GM23338 (cell line): ENCODE measurements at regions not wholly inside any gene's neighbourhood (a gene's known extent, or its start where the extent isn't known, plus 50 kb on each side); places are given as distances from the start of the nearest gene placed in this dataset.

Source experiments
- CREB1 ChIP-seq: fragments of 250-450 bp; sonication (Bioruptor Pico); IDR thresholded peaks from 2 replicates; pipeline ENCODE4 v1.5.0; 2020; ENCODE audit warnings: low read depth, mild to moderate bottlenecking, moderate library complexity
- EZH2 ChIP-seq: fragments of 200-600 bp; sonication (generic); IDR thresholded peaks from one replicate; pipeline ENCODE4 v1.8.0; 2017; ENCODE audit warnings: antibody characterized with exemption, mild to moderate bottlenecking, low read depth; ENCODE audit not compliant: unreplicated experiment
- EZH2phosphoT487 ChIP-seq: fragments of 200-600 bp; sonication (generic); IDR thresholded peaks from one replicate; pipeline ENCODE4 v1.8.1; 2018; ENCODE audit warnings: antibody characterized with exemption; ENCODE audit not compliant: unreplicated experiment
- JUNB ChIP-seq: IDR thresholded peaks from one replicate; pipeline ENCODE4 v1.6.1; 2016; ENCODE audit warnings: antibody characterized with exemption; ENCODE audit not compliant: unreplicated experiment
- NANOG ChIP-seq: IDR thresholded peaks from 2 replicates; pipeline ENCODE4 v1.6.1; 2016; ENCODE audit warnings: antibody characterized with exemption, borderline replicate concordance
- POLR2AphosphoS5 ChIP-seq: IDR thresholded peaks from 2 replicates; pipeline ENCODE4 v1.6.1; 2016; ENCODE audit warnings: antibody characterized with exemption, low read depth
- STAT1 ChIP-seq: IDR thresholded peaks from one replicate; pipeline ENCODE4 v1.6.1; 2016; ENCODE audit warnings: antibody characterized with exemption; ENCODE audit not compliant: unreplicated experiment
- ZNF114 ChIP-seq: fragments of 250-450 bp; sonication (Bioruptor Pico); IDR thresholded peaks from 2 replicates; pipeline ENCODE4 v1.5.0; 2020; ENCODE audit warnings: mild to moderate bottlenecking, moderate library complexity
- ZNF331 ChIP-seq: fragments of 250-450 bp; sonication (Bioruptor Pico); IDR thresholded peaks from 2 replicates; pipeline ENCODE4 v1.5.0; 2020; ENCODE audit warnings: low read depth, mild to moderate bottlenecking, moderate library complexity
- TF ChIP-seq, protein P1 (sequence below), 2 experiments: fragments of 200-600 bp in 1 of 2; sonication (generic) in 1 of 2; conservative IDR thresholded peaks; 2 replicates each; pipeline versions ENCODE4 v1.5.1 to v1.6.1; 2016 to 2017; ENCODE audit warnings: antibody characterized with exemption in 2 of 2, low read depth in 2 of 2, mild to moderate bottlenecking in 2 of 2, moderate library complexity in 1 of 2
- TF ChIP-seq, protein P2 (sequence below): IDR thresholded peaks from one replicate; pipeline ENCODE4 v1.6.1; 2018; ENCODE audit warnings: antibody characterized with exemption; ENCODE audit not compliant: unreplicated experiment
- TF ChIP-seq, protein P3 (sequence below): IDR thresholded peaks from 2 replicates; pipeline ENCODE4 v1.6.1; 2016; ENCODE audit warnings: antibody characterized with exemption
- TF ChIP-seq, protein P4 (sequence below): fragments of 250-450 bp; sonication (Bioruptor Pico); IDR thresholded peaks from 2 replicates; pipeline ENCODE4 v1.5.0; 2020; ENCODE audit warnings: mild to moderate bottlenecking, moderate library complexity

DNA sequence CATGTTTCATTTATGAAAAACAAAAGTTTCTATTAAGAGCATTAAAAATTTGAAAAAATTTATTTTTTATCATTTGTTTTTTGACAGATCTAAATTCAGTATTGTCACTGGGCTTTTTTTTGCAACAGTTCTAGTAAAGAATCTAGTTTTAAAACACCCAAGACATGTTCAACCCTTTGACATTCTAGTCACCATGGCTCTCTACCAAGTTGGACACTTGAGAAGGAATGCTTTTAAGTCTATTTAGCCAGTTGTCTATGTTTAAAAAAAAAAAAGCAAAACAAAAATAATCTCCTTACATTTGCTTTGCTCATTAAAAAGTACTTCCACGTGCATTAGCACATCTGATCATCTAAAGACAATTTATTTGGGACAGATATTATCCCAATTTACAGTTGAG lies 417.5 kb downstream of the RSL24D1 start:
- TF ChIP-seq, protein P1, sequence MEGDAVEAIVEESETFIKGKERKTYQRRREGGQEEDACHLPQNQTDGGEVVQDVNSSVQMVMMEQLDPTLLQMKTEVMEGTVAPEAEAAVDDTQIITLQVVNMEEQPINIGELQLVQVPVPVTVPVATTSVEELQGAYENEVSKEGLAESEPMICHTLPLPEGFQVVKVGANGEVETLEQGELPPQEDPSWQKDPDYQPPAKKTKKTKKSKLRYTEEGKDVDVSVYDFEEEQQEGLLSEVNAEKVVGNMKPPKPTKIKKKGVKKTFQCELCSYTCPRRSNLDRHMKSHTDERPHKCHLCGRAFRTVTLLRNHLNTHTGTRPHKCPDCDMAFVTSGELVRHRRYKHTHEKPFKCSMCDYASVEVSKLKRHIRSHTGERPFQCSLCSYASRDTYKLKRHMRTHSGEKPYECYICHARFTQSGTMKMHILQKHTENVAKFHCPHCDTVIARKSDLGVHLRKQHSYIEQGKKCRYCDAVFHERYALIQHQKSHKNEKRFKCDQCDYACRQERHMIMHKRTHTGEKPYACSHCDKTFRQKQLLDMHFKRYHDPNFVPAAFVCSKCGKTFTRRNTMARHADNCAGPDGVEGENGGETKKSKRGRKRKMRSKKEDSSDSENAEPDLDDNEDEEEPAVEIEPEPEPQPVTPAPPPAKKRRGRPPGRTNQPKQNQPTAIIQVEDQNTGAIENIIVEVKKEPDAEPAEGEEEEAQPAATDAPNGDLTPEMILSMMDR (conservative IDR thresholded peaks at IDR 0.05; ENCODE audit: low read depth in 2 of 2) = no peak
- TF ChIP-seq STAT1 (no peak), POLR2AphosphoS5 (no peak), EZH2 (no peak), NANOG (no peak), EZH2phosphoT487 (no peak), CREB1 (CRISPR knock-in tag) (no peak), JUNB (no peak), ZNF114 (no peak), ZNF331 (no peak)
- TF ChIP-seq, protein P2, sequence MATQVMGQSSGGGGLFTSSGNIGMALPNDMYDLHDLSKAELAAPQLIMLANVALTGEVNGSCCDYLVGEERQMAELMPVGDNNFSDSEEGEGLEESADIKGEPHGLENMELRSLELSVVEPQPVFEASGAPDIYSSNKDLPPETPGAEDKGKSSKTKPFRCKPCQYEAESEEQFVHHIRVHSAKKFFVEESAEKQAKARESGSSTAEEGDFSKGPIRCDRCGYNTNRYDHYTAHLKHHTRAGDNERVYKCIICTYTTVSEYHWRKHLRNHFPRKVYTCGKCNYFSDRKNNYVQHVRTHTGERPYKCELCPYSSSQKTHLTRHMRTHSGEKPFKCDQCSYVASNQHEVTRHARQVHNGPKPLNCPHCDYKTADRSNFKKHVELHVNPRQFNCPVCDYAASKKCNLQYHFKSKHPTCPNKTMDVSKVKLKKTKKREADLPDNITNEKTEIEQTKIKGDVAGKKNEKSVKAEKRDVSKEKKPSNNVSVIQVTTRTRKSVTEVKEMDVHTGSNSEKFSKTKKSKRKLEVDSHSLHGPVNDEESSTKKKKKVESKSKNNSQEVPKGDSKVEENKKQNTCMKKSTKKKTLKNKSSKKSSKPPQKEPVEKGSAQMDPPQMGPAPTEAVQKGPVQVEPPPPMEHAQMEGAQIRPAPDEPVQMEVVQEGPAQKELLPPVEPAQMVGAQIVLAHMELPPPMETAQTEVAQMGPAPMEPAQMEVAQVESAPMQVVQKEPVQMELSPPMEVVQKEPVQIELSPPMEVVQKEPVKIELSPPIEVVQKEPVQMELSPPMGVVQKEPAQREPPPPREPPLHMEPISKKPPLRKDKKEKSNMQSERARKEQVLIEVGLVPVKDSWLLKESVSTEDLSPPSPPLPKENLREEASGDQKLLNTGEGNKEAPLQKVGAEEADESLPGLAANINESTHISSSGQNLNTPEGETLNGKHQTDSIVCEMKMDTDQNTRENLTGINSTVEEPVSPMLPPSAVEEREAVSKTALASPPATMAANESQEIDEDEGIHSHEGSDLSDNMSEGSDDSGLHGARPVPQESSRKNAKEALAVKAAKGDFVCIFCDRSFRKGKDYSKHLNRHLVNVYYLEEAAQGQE = no peak
- TF ChIP-seq, protein P3, sequence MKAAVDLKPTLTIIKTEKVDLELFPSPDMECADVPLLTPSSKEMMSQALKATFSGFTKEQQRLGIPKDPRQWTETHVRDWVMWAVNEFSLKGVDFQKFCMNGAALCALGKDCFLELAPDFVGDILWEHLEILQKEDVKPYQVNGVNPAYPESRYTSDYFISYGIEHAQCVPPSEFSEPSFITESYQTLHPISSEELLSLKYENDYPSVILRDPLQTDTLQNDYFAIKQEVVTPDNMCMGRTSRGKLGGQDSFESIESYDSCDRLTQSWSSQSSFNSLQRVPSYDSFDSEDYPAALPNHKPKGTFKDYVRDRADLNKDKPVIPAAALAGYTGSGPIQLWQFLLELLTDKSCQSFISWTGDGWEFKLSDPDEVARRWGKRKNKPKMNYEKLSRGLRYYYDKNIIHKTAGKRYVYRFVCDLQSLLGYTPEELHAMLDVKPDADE = no peak
- TF ChIP-seq, protein P4, sequence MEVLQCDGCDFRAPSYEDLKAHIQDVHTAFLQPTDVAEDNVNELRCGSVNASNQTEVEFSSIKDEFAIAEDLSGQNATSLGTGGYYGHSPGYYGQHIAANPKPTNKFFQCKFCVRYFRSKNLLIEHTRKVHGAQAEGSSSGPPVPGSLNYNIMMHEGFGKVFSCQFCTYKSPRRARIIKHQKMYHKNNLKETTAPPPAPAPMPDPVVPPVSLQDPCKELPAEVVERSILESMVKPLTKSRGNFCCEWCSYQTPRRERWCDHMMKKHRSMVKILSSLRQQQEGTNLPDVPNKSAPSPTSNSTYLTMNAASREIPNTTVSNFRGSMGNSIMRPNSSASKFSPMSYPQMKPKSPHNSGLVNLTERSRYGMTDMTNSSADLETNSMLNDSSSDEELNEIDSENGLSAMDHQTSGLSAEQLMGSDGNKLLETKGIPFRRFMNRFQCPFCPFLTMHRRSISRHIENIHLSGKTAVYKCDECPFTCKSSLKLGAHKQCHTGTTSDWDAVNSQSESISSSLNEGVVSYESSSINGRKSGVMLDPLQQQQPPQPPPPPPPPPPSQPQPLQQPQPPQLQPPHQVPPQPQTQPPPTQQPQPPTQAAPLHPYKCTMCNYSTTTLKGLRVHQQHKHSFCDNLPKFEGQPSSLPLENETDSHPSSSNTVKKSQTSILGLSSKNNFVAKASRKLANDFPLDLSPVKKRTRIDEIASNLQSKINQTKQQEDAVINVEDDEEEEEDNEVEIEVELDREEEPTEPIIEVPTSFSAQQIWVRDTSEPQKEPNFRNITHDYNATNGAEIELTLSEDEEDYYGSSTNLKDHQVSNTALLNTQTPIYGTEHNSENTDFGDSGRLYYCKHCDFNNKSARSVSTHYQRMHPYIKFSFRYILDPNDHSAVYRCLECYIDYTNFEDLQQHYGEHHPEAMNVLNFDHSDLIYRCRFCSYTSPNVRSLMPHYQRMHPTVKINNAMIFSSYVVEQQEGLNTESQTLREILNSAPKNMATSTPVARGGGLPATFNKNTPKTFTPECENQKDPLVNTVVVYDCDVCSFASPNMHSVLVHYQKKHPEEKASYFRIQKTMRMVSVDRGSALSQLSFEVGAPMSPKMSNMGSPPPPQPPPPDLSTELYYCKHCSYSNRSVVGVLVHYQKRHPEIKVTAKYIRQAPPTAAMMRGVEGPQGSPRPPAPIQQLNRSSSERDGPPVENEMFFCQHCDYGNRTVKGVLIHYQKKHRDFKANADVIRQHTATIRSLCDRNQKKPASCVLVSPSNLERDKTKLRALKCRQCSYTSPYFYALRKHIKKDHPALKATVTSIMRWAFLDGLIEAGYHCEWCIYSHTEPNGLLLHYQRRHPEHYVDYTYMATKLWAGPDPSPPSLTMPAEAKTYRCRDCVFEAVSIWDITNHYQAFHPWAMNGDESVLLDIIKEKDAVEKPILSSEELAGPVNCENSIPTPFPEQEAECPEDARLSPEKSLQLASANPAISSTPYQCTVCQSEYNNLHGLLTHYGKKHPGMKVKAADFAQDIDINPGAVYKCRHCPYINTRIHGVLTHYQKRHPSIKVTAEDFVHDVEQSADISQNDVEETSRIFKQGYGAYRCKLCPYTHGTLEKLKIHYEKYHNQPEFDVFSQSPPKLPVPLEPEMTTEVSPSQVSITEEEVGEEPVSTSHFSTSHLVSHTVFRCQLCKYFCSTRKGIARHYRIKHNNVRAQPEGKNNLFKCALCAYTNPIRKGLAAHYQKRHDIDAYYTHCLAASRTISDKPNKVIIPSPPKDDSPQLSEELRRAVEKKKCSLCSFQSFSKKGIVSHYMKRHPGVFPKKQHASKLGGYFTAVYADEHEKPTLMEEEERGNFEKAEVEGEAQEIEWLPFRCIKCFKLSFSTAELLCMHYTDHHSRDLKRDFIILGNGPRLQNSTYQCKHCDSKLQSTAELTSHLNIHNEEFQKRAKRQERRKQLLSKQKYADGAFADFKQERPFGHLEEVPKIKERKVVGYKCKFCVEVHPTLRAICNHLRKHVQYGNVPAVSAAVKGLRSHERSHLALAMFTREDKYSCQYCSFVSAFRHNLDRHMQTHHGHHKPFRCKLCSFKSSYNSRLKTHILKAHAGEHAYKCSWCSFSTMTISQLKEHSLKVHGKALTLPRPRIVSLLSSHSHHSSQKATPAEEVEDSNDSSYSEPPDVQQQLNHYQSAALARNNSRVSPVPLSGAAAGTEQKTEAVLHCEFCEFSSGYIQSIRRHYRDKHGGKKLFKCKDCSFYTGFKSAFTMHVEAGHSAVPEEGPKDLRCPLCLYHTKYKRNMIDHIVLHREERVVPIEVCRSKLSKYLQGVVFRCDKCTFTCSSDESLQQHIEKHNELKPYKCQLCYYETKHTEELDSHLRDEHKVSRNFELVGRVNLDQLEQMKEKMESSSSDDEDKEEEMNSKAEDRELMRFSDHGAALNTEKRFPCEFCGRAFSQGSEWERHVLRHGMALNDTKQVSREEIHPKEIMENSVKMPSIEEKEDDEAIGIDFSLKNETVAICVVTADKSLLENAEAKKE (CRISPR knock-in tag) = no peak
